ENCODE measurements at regions not wholly inside any gene's neighbourhood (a gene's known extent, or its start where the extent isn't known, plus 50 kb on each side); places are given as distances from the start of the nearest gene placed in this dataset.

- TF ChIP-seq CTCF (IDR thresholded peaks at IDR 0.05) = no peak
- no peak for TF ChIP-seq POLR2AphosphoS5 (IDR thresholded peaks at IDR 0.05; ENCODE audit: low read depth, low read length)
- TF ChIP-seq TCF12 (IDR thresholded peaks at IDR 0.05) = no peak
- TF ChIP-seq RXRA (IDR thresholded peaks at IDR 0.05; ENCODE audit: borderline replicate concordance, low read depth) = no peak
- no peak for TF ChIP-seq RCOR1 (IDR thresholded peaks at IDR 0.05; ENCODE audit: low read length)
- TF ChIP-seq SIN3A (IDR thresholded peaks at IDR 0.05; ENCODE audit: borderline replicate concordance, low read depth, low read length) = no peak
- no peak for TF ChIP-seq TAF1 (IDR thresholded peaks at IDR 0.05; ENCODE audit: borderline replicate concordance, low read depth, low read length)
- no peak for TF ChIP-seq EP300 (IDR thresholded peaks at IDR 0.05; ENCODE audit: borderline replicate concordance in 1 of 2, low read depth in 1 of 2, low read length in 1 of 2)
- no peak for TF ChIP-seq EZH2phosphoT487 (IDR thresholded peaks at IDR 0.05; ENCODE audit: borderline replicate concordance, low read depth)
- no peak for TF ChIP-seq JUND (IDR thresholded peaks at IDR 0.05)
- TF ChIP-seq GABPA (IDR thresholded peaks at IDR 0.05; ENCODE audit: low read depth) = no peak
- TF ChIP-seq MXI1 (IDR thresholded peaks at IDR 0.05; ENCODE audit: low read depth, low read length) = no peak
Observed at GRCh38 chr1:220382994-220383393, 110.7 kb upstream of the RAB3GAP2 start.
